ENCODE measurements at regions not wholly inside any gene's neighbourhood (a gene's known extent, or its start where the extent isn't known, plus 50 kb on each side); places are given as distances from the start of the nearest gene placed in this dataset.

- H3K4me1 ChIP-seq (ENCODE audit: control insufficient read depth in 2 of 2, insufficient read depth in 2 of 2, low read length in 2 of 2) = peaks cover 0 to 20% of the 10 kb centered on the region in 2 donors
- no peak overlapping the region for H3K27ac ChIP-seq (ENCODE audit: low read depth in 1 of 2, low read length in 1 of 2)
- 99% methylated on average over 2 of the region's 2 CpGs for WGBS
- H3K4me3 ChIP-seq (ENCODE audit: low read length in 2 of 2) = no peak overlapping the region
- peaks cover 0 to 2% of the 10 kb centered on the region in 2 donors for H3K9me3 ChIP-seq (ENCODE audit: control insufficient read depth in 2 of 2, insufficient read depth in 1 of 2, low read length in 1 of 2)
- DNase-seq (ENCODE audit: low read depth in 6 of 9, low spot score in 9 of 9) = no peak
- H3K27me3 ChIP-seq (ENCODE audit: control insufficient read depth in 2 of 2, insufficient read depth in 1 of 2, low read length in 1 of 2) = no peaks in the 10 kb centered on the region
- no peaks in the 10 kb centered on the region for H3K36me3 ChIP-seq (ENCODE audit: control insufficient read depth in 2 of 2, insufficient read depth in 2 of 2, low read length in 1 of 2)
Observed at GRCh38 chr6:44044940-44045671, 82.1 kb downstream of the MRPL14 start.

- Histone ChIP-seq H3K36me3 (ENCODE audit: control insufficient read depth in 2 of 2, insufficient read depth in 2 of 2, low read length in 1 of 2) (no peaks in the 10 kb centered on the region), H3K4me3 (ENCODE audit: low read length in 2 of 2) (no peak overlapping the region), H3K4me1 (ENCODE audit: control insufficient read depth in 2 of 2, insufficient read depth in 2 of 2, low read length in 2 of 2) (peaks cover 0 to 20% of the 10 kb centered on the region in 2 donors), H3K9me3 (ENCODE audit: control insufficient read depth in 2 of 2, insufficient read depth in 1 of 2, low read length in 1 of 2) (no peaks in the 10 kb centered on the region), H3K27me3 (ENCODE audit: control insufficient read depth in 2 of 2, insufficient read depth in 1 of 2, low read length in 1 of 2) (no peaks in the 10 kb centered on the region), H3K27ac (ENCODE audit: low read depth in 1 of 2, low read length in 1 of 2) (no peak overlapping the region)
- WGBS = 92% methylated on average over 6 of the region's 6 CpGs
- DNase-seq (ENCODE audit: low read depth in 6 of 9, low spot score in 9 of 9) = no peak
Observed at GRCh38 chr6:44044154-44044539, 83.1 kb downstream of the MRPL14 start.

GRCh38 chr6:44043479-44044153 is 83.6 kb downstream of the MRPL14 start:
- Histone ChIP-seq H3K27me3 (ENCODE audit: control insufficient read depth in 2 of 2, insufficient read depth in 1 of 2, low read length in 1 of 2) (no peaks in the 10 kb centered on the region), H3K9me3 (ENCODE audit: control insufficient read depth in 2 of 2, insufficient read depth in 1 of 2, low read length in 1 of 2) (no peaks in the 10 kb centered on the region), H3K36me3 (ENCODE audit: control insufficient read depth in 2 of 2, insufficient read depth in 2 of 2, low read length in 1 of 2) (no peaks in the 10 kb centered on the region), H3K4me1 (ENCODE audit: control insufficient read depth in 2 of 2, insufficient read depth in 2 of 2, low read length in 2 of 2) (peaks cover 0 to 20% of the 10 kb centered on the region in 2 donors), H3K4me3 (ENCODE audit: low read length in 2 of 2) (no peak overlapping the region), H3K27ac (ENCODE audit: low read depth in 1 of 2, low read length in 1 of 2) (no peak overlapping the region)
- DNase-seq (ENCODE audit: low read depth in 6 of 9, low spot score in 9 of 9) = no peak
- 94% methylated on average over 2 of the region's 2 CpGs for WGBS

GRCh38 chr6:44042989-44043478 is 84.2 kb downstream of the MRPL14 start:
- Histone ChIP-seq H3K27ac (ENCODE audit: low read depth in 1 of 2, low read length in 1 of 2) (no peak overlapping the region), H3K4me1 (ENCODE audit: control insufficient read depth in 2 of 2, insufficient read depth in 2 of 2, low read length in 2 of 2) (peaks cover 0 to 20% of the 10 kb centered on the region in 2 donors), H3K4me3 (ENCODE audit: low read length in 2 of 2) (no peak overlapping the region), H3K36me3 (ENCODE audit: control insufficient read depth in 2 of 2, insufficient read depth in 2 of 2, low read length in 1 of 2) (no peaks in the 10 kb centered on the region), H3K27me3 (ENCODE audit: control insufficient read depth in 2 of 2, insufficient read depth in 1 of 2, low read length in 1 of 2) (no peaks in the 10 kb centered on the region), H3K9me3 (ENCODE audit: control insufficient read depth in 2 of 2, insufficient read depth in 1 of 2, low read length in 1 of 2) (no peaks in the 10 kb centered on the region)
- WGBS = 96% methylated on average over 1 of the region's 1 CpG
- no peak for DNase-seq (ENCODE audit: low read depth in 6 of 9, low spot score in 9 of 9)

GRCh38 chr6:44042261-44042988 is 84.8 kb downstream of the MRPL14 start:
- Histone ChIP-seq H3K36me3 (ENCODE audit: control insufficient read depth in 2 of 2, insufficient read depth in 2 of 2, low read length in 1 of 2) (no peaks in the 10 kb centered on the region), H3K27me3 (ENCODE audit: control insufficient read depth in 2 of 2, insufficient read depth in 1 of 2, low read length in 1 of 2) (no peaks in the 10 kb centered on the region), H3K4me1 (ENCODE audit: control insufficient read depth in 2 of 2, insufficient read depth in 2 of 2, low read length in 2 of 2) (peaks cover 0 to 20% of the 10 kb centered on the region in 2 donors), H3K4me3 (ENCODE audit: low read length in 2 of 2) (no peak overlapping the region), H3K27ac (ENCODE audit: low read depth in 1 of 2, low read length in 1 of 2) (peak overlapping the region in 1 of 2 donors; percentile 38), H3K9me3 (ENCODE audit: control insufficient read depth in 2 of 2, insufficient read depth in 1 of 2, low read length in 1 of 2) (no peaks in the 10 kb centered on the region)
- no peak for DNase-seq (ENCODE audit: low read depth in 6 of 9, low spot score in 9 of 9)
- 96% methylated on average over 4 of the region's 4 CpGs for WGBS

- Histone ChIP-seq H3K4me1 (ENCODE audit: control insufficient read depth in 2 of 2, insufficient read depth in 2 of 2, low read length in 2 of 2) (peaks cover 0 to 20% of the 10 kb centered on the region in 2 donors), H3K9me3 (ENCODE audit: control insufficient read depth in 2 of 2, insufficient read depth in 1 of 2, low read length in 1 of 2) (no peaks in the 10 kb centered on the region), H3K36me3 (ENCODE audit: control insufficient read depth in 2 of 2, insufficient read depth in 2 of 2, low read length in 1 of 2) (no peaks in the 10 kb centered on the region), H3K27me3 (ENCODE audit: control insufficient read depth in 2 of 2, insufficient read depth in 1 of 2, low read length in 1 of 2) (no peaks in the 10 kb centered on the region), H3K27ac (ENCODE audit: low read depth in 1 of 2, low read length in 1 of 2) (peak overlapping the region in 1 of 2 donors; percentile 38), H3K4me3 (ENCODE audit: low read length in 2 of 2) (no peak overlapping the region)
- 79% methylated on average over 10 of the region's 10 CpGs for WGBS
- DNase-seq (ENCODE audit: low read depth in 6 of 9, low spot score in 9 of 9) = peak in 1 of 9 donors; percentile 28
Observed at GRCh38 chr6:44041461-44042260, 85.6 kb downstream of the MRPL14 start.

GRCh38 chr6:44040786-44041185 is 86.5 kb downstream of the MRPL14 start:
- Histone ChIP-seq H3K4me1 (ENCODE audit: control insufficient read depth in 2 of 2, insufficient read depth in 2 of 2, low read length in 2 of 2) (peaks cover 0 to 20% of the 10 kb centered on the region in 2 donors), H3K9me3 (ENCODE audit: control insufficient read depth in 2 of 2, insufficient read depth in 1 of 2, low read length in 1 of 2) (no peaks in the 10 kb centered on the region), H3K27ac (ENCODE audit: low read depth in 1 of 2, low read length in 1 of 2) (no peak overlapping the region), H3K36me3 (ENCODE audit: control insufficient read depth in 2 of 2, insufficient read depth in 2 of 2, low read length in 1 of 2) (no peaks in the 10 kb centered on the region), H3K4me3 (ENCODE audit: low read length in 2 of 2) (no peak overlapping the region), H3K27me3 (ENCODE audit: control insufficient read depth in 2 of 2, insufficient read depth in 1 of 2, low read length in 1 of 2) (no peaks in the 10 kb centered on the region)
- no peak for DNase-seq (ENCODE audit: low read depth in 6 of 9, low spot score in 9 of 9)
- 95% methylated on average over 4 of the region's 4 CpGs for WGBS

- 93% methylated on average over 7 of the region's 7 CpGs for WGBS
- Histone ChIP-seq H3K4me1 (ENCODE audit: control insufficient read depth in 2 of 2, insufficient read depth in 2 of 2, low read length in 2 of 2) (peaks cover 0 to 20% of the 10 kb centered on the region in 2 donors), H3K27me3 (ENCODE audit: control insufficient read depth in 2 of 2, insufficient read depth in 1 of 2, low read length in 1 of 2) (no peaks in the 10 kb centered on the region), H3K9me3 (ENCODE audit: control insufficient read depth in 2 of 2, insufficient read depth in 1 of 2, low read length in 1 of 2) (no peaks in the 10 kb centered on the region), H3K27ac (ENCODE audit: low read depth in 1 of 2, low read length in 1 of 2) (no peak overlapping the region), H3K36me3 (ENCODE audit: control insufficient read depth in 2 of 2, insufficient read depth in 2 of 2, low read length in 1 of 2) (no peaks in the 10 kb centered on the region), H3K4me3 (ENCODE audit: low read length in 2 of 2) (no peak overlapping the region)
- no peak for DNase-seq (ENCODE audit: low read depth in 6 of 9, low spot score in 9 of 9)
Observed at GRCh38 chr6:44039839-44040350, 87.4 kb downstream of the MRPL14 start.

Data from thymus (tissue), 11 donors.